ENCODE measurements at regions not wholly inside any gene's neighbourhood (a gene's known extent, or its start where the extent isn't known, plus 50 kb on each side); places are given as distances from the start of the nearest gene placed in this dataset.

GRCh38 chr22:22156716-22157347 lies 87.8 kb upstream of the VPREB1 start:
- TF ChIP-seq, protein P1, sequence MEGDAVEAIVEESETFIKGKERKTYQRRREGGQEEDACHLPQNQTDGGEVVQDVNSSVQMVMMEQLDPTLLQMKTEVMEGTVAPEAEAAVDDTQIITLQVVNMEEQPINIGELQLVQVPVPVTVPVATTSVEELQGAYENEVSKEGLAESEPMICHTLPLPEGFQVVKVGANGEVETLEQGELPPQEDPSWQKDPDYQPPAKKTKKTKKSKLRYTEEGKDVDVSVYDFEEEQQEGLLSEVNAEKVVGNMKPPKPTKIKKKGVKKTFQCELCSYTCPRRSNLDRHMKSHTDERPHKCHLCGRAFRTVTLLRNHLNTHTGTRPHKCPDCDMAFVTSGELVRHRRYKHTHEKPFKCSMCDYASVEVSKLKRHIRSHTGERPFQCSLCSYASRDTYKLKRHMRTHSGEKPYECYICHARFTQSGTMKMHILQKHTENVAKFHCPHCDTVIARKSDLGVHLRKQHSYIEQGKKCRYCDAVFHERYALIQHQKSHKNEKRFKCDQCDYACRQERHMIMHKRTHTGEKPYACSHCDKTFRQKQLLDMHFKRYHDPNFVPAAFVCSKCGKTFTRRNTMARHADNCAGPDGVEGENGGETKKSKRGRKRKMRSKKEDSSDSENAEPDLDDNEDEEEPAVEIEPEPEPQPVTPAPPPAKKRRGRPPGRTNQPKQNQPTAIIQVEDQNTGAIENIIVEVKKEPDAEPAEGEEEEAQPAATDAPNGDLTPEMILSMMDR (IDR thresholded peaks at IDR 0.05), result peak; percentile 55 to 72 (median 63)
- TF ChIP-seq POLR2AphosphoS5 (IDR thresholded peaks at IDR 0.05), result no peak
